ENCODE measurements at regions not wholly inside any gene's neighbourhood (a gene's known extent, or its start where the extent isn't known, plus 50 kb on each side); places are given as distances from the start of the nearest gene placed in this dataset.

DNA sequence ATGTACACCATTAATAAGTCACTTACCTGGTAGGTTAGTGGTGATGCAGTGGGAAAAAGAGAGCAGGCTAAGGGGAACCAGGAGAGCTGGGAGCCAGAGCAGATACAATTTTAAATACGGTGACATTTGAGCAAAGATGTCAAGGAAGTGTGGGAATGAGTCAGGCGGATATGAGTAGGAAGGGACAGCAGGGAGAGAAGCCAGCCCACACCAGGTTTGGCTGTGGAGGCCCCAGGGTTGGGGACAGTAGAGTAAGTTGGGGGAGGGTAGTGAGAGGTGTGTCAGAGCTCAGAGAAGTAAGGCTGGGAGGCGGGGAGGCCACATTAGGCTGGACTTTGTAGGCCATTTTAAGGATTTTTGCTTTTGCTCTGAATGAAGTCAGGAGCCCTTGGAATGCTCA lies 482.0 kb downstream of the DISC1 start:
- H3K27ac ChIP-seq = no peak overlapping the region
- H3K4me3 ChIP-seq = no peak overlapping the region
- TF ChIP-seq, protein P1, sequence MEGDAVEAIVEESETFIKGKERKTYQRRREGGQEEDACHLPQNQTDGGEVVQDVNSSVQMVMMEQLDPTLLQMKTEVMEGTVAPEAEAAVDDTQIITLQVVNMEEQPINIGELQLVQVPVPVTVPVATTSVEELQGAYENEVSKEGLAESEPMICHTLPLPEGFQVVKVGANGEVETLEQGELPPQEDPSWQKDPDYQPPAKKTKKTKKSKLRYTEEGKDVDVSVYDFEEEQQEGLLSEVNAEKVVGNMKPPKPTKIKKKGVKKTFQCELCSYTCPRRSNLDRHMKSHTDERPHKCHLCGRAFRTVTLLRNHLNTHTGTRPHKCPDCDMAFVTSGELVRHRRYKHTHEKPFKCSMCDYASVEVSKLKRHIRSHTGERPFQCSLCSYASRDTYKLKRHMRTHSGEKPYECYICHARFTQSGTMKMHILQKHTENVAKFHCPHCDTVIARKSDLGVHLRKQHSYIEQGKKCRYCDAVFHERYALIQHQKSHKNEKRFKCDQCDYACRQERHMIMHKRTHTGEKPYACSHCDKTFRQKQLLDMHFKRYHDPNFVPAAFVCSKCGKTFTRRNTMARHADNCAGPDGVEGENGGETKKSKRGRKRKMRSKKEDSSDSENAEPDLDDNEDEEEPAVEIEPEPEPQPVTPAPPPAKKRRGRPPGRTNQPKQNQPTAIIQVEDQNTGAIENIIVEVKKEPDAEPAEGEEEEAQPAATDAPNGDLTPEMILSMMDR (IDR thresholded peaks at IDR 0.05) = no peak
- no peak for DNase-seq (ENCODE audit: low spot score)

DNA sequence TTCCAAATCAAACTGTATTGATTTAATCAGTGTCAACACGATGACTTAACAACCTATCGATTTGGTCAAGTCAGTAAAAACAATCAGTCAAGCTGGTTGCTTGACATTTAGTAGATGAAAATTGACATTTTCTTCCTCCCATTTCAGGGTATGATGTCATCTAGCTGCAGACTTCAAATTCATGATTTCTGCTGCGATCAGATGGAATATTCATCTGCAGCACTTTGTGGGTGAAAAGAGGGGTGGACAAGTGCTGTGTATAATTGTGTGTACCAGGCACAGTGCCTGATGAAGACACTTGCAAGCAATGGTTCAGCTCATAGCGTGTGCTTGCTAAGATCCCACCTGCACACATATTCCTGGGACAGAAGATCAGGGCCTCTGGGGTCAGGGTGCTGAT lies 479.8 kb downstream of the DISC1 start:
- H3K4me3 ChIP-seq = no peak overlapping the region
- DNase-seq (ENCODE audit: low spot score) = no peak
- no peak overlapping the region for H3K27ac ChIP-seq
- TF ChIP-seq, protein P1 (IDR thresholded peaks at IDR 0.05) = no peak

DNA sequence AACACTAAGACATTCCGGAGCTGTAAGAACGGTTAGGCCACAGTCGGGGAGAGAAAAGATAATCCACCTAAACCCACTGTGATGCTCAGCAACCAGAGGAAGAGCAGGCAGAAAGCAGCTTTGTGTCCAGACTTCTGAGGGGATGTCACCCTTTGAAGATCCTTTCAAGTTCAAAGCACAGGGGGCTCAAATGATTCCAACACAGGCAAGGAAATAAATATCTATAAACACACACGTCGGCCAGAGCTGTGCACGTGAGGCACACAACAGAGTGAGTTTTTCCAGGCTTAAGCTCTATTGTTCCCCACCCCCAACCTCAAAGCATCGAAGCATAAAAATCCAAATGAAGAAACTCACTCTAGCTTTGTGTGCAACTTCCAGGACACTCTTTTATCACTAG lies 479.0 kb downstream of the DISC1 start:
- H3K4me3 ChIP-seq = no peak overlapping the region
- no peak overlapping the region for H3K27ac ChIP-seq
- DNase-seq (ENCODE audit: low spot score) = no peak
- TF ChIP-seq, protein P1 (IDR thresholded peaks at IDR 0.05) = no peak

DNA sequence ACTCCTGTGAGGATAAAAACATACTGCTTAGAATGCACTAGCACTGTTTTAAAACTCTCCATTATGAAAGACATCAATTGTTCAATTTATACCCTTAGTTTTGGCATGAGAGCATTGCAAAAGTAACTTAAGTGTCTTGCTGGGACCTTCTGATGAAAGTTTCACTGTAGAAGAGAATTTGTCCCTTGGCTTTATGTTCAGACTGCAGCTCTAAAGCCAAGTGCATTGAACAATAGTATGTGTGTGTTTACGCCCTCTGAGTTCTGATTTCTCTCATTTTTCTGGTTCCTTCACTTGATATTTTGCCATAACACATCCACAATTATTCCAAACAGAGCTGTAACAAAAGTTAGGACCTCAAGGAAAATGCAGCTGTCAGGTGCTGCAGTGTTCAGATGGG lies 474.6 kb downstream of the DISC1 start:
- TF ChIP-seq, protein P1 (IDR thresholded peaks at IDR 0.05) = no peak
- Histone ChIP-seq H3K27ac (no peak overlapping the region), H3K4me3 (no peak overlapping the region)
- DNase-seq (ENCODE audit: low spot score) = no peak

DNA sequence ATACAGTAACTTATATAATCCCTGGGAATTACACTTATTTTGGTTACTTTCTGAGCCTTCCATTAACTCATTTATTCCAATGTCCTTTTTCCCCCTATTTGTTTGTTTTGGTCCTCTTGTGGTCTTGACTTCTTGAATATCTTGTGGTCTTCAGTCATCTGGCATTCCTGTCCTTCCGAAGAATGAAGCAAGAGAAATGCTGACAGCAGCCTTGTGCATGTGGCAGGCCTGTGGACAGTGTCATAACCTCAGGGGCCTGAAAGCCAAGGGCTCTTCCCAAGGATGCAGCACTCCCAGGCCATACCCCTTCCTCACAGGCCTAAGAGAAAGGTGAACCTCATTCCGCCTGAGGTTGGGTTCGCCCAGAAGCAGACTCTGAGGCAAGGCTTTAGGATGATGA lies 470.2 kb downstream of the DISC1 start:
- no peak for DNase-seq (ENCODE audit: low spot score)
- H3K4me3 ChIP-seq = no peak overlapping the region
- H3K27ac ChIP-seq = no peak overlapping the region
- TF ChIP-seq, protein P1 (IDR thresholded peaks at IDR 0.05) = no peak
